ENCODE measurements at regions not wholly inside any gene's neighbourhood (a gene's known extent, or its start where the extent isn't known, plus 50 kb on each side); places are given as distances from the start of the nearest gene placed in this dataset.

DNA sequence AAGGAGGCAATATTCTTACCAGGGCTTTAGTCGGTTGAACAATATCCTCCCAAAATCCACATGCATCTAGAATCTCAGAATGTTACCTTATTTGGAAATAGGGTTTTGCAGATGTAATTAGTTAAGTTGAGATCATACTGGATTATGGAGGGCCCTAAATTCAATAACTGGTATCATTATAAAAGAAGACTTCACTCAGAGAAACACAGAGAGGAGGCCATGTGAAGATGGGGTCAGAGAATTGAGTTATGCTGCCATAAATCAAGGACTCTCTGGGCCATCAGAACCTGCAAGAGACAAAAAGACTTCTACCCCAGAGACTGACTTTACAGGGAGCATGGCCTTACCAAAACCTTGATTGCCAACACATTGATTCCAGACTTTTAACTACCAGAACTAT is 1611.1 kb downstream of the SLITRK5 start:
- in situ Hi-C loops (cut with HindIII; ENCODE audit: low sequenced_read_pairs): no loop called here

DNA sequence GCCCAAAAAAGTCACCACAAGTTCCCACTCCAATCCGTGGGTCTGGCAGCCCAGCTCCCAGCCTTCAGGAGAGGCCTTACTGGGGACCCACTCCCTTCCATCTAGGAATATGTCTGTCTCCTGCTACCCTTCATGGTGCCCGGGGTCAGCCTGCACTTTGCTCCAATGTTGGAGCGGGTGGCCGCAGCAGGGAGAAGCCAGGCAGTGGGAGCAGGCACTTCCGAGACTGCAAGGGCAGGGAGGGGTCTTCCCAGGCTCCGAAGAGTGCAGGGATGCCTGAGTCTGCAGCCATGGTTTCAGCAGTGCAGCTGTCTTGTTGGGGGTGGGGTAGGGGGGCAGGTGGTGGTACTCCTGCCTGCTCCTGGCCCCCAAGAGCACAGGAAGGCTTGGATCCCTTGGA is 1616.2 kb downstream of the SLITRK5 start:
- in situ Hi-C loops (cut with HindIII; ENCODE audit: low sequenced_read_pairs): no loop called here
- DNase-seq (ENCODE audit: low spot score): no peak

More for the DNA sequence above, 1611.1 kb downstream of the SLITRK5 start:
- DNase-seq (ENCODE audit: low spot score): no peak

DNA sequence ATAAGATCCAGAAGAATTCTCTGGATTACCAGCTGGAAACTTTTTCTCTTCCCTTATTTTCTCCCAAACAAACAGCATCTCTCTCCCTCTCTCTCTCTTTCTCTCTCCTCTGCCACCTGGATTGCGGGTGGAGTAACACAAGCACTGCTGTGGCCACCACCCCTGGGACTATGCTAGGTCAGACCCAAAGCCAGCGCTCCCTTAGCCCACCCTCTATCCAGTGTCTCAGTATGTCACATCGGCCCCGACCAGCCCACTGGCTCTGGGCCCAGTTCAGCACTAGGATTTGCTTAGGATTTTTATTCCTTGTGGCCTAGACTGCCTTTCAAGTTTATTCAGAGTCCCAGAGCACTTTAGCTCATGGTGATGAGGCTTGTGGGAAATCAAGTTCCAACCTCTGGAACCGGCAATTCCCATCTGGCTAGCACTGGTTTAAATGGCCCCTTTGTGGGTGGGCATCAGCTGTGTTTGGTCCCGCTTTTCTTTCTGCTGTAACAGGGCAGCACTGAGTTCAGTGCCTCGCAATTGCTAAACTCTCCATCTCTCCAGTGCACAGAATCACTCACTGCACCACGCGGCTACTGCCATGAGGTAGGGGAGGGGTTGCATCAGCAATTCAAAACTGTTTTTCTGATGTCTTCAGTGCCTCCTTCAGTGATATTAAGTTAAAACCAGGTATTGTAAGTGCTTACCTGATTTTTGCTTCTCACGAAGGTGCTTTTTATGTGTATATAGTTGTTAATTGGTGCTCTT is 1623.1 kb downstream of the SLITRK5 start:
- in situ Hi-C loops (cut with HindIII; ENCODE audit: low sequenced_read_pairs): no loop called here
- no peak for DNase-seq (ENCODE audit: low spot score)

DNA sequence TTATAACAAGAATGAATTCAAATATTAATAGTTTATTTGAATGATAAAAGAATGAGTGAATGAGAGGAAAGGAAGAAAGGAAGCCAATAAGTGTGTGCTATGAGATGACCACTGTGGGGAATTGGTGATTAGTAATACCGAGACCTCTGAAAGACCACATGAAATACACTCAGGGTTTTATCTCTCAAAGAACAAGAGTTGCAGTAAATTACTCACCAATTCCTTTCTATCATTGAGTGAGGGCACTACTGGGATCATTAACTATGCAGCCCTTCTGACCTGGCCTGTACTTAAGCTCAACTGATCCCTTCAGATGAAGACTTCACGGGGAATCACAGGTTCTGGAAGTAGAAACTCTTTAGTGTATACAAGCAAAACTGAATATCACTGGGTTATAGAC is 1636.1 kb downstream of the SLITRK5 start:
- DNase-seq (ENCODE audit: low spot score): no peak
- in situ Hi-C loops (cut with HindIII; ENCODE audit: low sequenced_read_pairs): no loop called here

DNA sequence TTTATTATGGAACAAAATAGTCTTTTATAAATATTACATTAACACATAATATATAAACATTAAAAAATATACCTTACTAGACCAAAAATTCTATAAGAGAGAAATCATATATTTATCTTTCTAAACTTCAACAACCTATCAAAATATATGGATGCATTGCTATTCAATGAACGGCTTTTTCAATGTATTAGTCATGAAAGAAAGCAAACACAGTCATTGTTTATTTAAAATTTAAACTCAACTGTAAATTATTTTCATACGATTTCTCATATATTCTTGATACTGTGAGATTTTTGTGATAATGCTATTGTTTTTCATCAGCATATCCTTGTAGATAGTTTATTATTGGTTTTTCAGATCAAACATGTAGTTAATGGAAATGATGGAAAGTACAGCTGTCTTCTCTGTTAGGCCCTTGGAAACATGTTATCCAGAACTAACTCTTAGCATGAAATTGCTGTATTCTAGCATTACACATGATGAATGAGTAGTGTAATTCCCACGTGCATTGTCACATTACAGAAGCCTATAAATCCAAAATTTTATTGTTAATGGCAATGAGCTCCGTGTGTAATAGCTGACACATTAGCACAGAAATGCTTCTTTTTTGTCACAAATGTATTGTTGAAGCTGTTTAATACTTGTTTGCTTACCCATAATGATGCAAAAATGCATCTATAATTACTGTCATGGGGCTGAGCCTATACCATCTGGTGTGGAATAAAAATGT is 1639.9 kb downstream of the SLITRK5 start:
- in situ Hi-C loops (cut with HindIII; ENCODE audit: low sequenced_read_pairs): no loop called here
- no peak for DNase-seq (ENCODE audit: low spot score)

DNA sequence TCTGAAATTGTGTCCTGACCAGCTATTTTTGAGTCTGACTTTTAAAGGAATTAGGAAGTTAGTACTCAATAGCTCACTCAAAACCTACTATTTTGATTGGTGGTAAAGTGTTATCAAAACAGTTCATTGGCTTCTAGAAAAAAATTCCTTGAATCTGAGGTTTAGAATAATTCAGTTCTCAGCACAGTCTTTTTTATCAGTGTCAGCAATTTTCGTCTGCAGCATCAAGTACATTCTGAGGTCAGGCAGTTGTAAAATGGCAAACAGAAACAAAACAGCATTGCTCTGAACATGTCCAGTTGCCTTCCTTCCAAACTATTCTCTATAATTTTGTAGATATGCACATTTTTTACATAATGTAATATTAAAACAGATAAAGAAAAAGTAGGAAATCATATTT is 1644.1 kb downstream of the SLITRK5 start:
- in situ Hi-C loops (cut with HindIII; ENCODE audit: low sequenced_read_pairs): no loop called here

DNA sequence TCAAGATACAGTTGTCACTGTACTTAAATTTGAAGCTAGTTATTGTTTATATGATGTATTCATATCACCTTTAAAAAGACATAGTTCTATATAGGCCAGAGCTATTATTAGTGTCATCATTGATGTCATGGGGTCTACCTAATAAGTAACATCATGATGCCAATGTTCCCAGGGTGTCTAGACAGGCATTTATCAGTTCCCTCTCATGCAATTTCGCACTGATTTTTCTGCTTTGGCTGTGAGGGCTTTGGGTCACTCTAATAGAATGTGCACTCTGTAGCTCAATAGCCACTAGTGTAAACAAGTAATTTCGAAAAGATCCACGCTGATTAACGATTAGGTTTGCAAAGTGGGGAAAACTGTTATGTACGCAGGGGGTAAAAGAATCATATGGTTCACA is 1651.3 kb downstream of the SLITRK5 start:
- in situ Hi-C loops (cut with HindIII; ENCODE audit: low sequenced_read_pairs): no loop called here
- DNase-seq (ENCODE audit: low spot score): no peak

More for the DNA sequence above, 1644.1 kb downstream of the SLITRK5 start:
- no peak for DNase-seq (ENCODE audit: low spot score)

DNA sequence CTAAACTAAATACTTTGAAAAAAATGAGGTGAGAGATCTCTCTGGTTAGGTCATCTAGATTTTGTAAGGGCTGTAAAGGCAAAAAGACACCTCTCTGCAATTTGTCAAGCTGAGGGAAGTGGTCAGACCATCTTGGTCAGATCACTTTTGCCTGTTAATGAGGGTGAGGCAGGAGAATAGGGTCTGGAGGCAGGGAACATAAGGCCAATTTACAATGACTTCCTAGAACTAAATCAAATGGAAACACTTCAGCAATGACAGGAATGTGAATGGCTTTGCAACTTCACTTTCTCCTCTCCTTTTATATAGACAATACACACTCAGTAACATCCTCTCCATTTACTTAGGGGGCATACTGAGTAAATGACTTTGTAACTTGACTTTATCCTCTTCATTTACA is 1653.4 kb downstream of the SLITRK5 start:
- in situ Hi-C loops (cut with HindIII; ENCODE audit: low sequenced_read_pairs): no loop called here
- DNase-seq (ENCODE audit: low spot score): no peak

DNA sequence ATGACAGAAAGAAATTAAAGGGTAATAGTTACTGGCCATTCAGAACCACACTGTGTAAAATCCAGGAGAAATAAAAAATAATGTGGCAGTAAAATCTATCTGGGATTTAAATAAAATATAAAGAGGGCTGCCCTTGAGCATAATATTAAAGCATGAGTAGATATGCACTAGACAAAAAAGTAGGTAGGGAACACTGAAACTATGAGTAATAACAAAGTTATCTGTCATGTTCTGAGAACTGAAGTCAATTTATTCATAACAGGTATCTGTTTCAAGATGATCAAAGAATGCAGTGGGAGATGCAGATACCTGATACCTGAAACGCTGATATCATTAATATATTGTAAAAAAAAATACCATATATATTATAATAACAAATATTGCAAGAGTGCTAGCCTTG is 1672.0 kb downstream of the SLITRK5 start:
- no peak for DNase-seq (ENCODE audit: low spot score)
- in situ Hi-C loops (cut with HindIII; ENCODE audit: low sequenced_read_pairs): no loop called here

DNA sequence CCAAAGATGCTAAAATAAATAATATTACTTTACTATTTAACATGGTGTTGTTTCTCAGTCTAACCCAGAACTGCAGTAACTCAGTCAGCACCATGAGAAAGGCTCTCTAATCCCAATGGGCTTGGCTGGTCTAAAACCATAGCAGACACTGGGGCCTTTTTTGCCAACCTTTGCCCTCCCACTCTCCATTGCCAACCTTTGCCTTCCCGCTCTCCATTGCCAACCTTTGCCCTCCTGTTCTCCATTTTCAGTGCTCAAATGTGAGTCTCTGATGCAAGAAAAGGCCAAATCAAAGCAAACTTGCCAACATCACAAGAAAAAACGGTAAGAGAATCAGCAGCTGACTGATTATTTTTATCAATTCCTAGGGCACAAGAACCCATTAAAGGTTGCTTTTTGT is 1681.2 kb downstream of the SLITRK5 start:
- in situ Hi-C loops (cut with HindIII; ENCODE audit: low sequenced_read_pairs): no loop called here

DNA sequence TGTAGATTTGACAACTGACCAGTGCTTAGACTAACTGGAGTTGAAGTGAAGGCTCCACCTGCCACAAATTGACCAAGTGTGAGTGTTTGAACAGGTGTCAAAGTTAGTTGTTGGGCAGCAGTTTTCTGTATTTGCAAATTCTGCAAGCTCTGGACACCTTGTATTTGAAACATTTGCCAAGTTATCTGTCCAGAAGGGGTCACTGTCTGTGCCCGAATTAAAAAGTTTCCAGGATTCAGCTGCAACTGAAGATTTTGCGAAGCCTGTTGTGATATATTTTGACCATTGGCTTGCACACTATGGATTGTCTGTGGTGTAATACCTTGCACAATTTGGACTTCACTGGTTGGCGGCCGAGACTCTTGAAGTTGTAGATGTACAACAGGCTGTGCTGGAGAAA is 1690.7 kb downstream of the SLITRK5 start:
- DNase-seq (ENCODE audit: low spot score): no peak
- in situ Hi-C loops (cut with HindIII; ENCODE audit: low sequenced_read_pairs): no loop called here

More for the DNA sequence above, 1681.2 kb downstream of the SLITRK5 start:
- DNase-seq (ENCODE audit: low spot score): no peak

DNA sequence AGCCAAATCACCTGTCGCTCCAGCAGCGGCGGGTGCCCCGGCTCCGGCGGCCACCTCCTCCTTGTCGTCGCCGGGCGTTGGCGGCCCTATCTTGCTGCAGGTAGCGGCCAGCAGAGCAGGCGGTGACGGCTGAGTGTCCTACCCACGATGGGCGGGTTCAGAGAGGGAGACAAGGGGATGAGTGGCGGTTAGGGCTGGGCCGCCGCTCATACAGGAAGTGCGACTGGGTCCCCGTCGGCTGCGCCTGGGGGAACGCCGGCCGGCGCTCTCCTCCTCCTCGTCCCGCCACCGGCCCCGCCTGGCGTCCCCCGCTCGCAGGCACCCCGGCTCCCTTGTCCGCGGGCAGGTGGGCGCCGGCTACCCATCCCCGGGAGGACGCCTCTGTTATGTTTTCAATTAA is 1692.0 kb downstream of the SLITRK5 start:
- no peak for DNase-seq (ENCODE audit: low spot score)
- in situ Hi-C loops (cut with HindIII; ENCODE audit: low sequenced_read_pairs): no loop called here

DNA sequence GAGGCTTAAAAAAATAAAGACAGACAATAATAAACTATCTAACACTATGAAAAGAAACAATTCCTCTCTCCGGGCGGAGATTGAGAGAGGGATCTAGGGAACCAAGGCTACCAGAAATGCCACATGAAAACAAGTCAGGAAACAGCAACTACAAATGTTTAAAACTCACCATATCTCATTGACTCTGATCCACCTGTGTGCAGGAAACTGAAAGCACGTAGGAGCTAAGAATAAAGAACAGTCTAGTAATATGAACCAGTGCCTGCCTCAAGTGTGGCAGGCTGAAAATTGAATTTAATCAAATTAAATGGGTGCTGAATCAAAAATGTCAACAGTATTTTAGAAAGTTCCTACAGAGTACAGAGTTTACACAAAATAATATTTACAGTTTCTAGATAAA is 1701.0 kb downstream of the SLITRK5 start:
- DNase-seq (ENCODE audit: low spot score): no peak
- in situ Hi-C loops (cut with HindIII; ENCODE audit: low sequenced_read_pairs): no loop called here

DNA sequence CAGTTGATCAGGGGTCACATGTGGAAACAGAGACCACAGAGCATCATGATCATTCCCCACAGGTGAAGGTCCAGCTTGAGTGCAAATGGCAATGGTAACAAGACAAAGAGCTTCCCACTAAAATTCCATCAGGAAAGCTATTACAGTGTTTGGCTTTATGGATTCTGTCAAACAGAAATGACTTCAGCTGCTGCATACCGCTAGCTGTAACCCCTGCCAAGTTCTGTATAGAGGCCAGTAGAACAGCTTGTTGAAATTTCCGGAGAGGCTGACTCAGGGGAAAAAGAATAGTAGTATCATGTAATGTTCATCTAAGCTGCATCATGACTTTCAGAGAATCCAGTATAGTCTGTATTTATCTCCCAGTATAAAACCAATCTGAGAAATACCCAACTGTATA is 1704.7 kb downstream of the SLITRK5 start:
- in situ Hi-C loops (cut with HindIII; ENCODE audit: low sequenced_read_pairs): no loop called here

DNA sequence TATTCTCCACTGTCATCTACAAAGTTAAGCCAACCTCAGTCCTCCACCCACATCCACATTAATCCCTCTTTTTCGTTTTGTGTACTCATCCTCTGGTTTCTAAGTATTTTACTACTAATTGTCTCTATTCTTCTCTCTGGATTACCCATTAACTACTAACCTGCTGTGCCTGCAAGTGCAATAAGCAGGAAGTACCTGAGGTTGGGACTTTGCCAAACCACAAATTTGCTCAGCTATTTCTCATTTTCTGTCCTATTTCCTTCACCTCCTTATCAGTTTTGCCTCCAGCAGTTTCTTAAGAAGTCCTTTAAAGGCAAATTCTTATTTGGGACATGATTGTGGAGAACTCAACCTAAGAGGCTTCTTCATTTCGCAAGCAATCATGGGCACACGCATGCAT is 1708.9 kb downstream of the SLITRK5 start:
- DNase-seq (ENCODE audit: low spot score): no peak
- in situ Hi-C loops (cut with HindIII; ENCODE audit: low sequenced_read_pairs): no loop called here

More for the DNA sequence above, 1704.7 kb downstream of the SLITRK5 start:
- peak; percentile 10 for DNase-seq (ENCODE audit: low spot score)

DNA sequence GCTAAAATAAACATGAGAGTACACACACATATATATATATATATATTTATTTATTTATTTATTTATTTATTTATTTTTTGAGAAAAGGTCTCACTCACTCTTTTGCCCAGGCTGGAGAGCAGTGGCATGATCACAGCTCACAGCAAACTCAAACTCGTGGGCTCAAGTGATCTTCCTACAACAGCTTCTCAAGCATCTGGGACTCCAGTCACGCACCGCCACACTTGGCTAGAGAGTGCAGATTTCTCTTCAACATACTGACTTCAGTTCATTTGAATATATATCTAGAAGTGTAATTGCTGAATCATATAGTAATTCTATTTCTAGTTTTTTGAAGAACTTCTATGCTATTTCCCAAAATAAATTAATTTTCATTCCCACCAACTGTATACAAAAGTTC is 1711.8 kb downstream of the SLITRK5 start:
- in situ Hi-C loops (cut with HindIII; ENCODE audit: low sequenced_read_pairs): no loop called here
- no peak for DNase-seq (ENCODE audit: low spot score)

DNA sequence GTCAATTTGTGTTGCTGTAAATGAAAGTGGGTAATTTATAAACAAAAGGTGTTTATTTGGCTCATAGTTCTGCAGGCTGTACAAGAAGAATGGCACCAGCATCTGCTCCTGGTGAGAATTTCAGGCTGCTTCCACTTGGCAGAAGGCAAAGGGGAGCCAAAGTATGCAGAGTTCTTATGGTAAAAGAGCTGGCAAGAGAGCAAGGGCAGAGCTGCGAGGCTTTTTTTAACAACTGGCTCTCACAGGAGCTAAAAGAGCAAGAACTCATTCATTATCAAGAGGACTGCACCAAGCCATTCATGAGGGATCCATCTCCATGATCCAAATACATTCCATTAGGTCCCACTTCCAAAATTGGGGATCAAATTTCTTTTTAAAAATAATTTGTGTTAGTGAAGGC is 1712.7 kb downstream of the SLITRK5 start:
- in situ Hi-C loops (cut with HindIII; ENCODE audit: low sequenced_read_pairs): no loop called here
- no peak for DNase-seq (ENCODE audit: low spot score)

DNA sequence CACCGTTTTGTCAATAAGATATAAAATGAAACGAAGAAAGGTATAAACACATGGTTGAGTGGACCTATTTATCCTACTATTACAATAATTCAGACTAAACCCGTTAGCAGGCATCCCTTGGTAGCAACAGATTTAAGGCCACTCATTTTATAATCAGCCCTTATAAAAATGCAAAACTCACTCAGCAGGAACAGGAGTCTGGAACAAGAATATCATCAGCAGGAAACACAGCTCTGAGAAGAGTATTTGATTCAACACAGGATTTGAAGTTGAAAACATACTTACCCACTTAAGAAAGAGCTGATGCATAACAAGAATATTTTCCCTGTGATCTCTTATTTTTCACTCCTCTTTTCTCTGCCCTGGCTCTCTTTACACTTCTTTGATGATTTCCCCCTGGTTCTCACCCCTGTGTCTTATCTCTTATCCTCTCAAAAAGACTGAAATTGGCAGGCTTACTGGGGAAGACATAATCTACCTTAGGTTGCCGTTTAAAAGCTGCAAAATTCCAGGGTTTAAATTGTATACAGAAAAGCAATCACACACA is 1722.7 kb downstream of the SLITRK5 start:
- in situ Hi-C loops (cut with HindIII; ENCODE audit: low sequenced_read_pairs): no loop called here
- DNase-seq (ENCODE audit: low spot score): no peak

DNA sequence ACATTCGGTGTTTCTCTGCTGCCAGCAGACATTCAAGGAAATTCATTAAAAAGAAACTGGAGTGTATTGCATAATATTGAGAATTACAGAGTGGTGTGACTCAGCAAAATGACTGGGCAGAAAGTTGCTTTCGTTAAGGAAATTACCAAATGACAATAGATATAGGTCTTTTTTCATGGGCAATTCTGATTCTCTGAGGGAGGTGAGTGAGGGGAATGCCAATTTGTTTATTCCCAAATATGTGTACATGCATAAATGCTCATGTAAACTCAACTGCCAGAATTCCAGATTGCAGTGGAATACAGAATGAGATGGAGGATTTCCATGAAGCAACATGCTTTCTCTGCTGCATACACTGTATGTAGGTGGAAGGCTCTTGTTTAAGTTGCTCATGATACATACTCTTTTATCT is 1730.1 kb downstream of the SLITRK5 start:
- no peak for DNase-seq (ENCODE audit: low spot score)
- in situ Hi-C loops (cut with HindIII; ENCODE audit: low sequenced_read_pairs): no loop called here

DNA sequence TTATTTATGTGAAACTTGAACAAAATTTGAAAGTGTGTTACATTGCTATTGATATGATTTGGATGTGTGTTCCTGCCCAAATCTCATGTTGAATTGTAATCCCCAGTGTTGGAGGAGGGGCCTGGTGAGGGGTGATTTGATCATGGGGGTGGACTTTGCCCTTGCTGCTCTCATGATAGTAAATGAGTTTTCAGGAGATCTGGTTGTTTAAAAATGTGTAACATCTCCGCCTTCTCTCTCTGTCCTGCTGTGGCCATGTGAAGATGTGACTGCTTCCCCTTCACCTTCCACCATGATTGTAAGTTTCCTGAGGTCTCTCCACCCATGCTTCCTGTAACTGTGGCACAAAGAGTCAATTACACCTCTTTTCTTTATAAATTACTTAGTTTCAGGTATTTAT is 1731.0 kb downstream of the SLITRK5 start:
- in situ Hi-C loops (cut with HindIII; ENCODE audit: low sequenced_read_pairs): no loop called here
- DNase-seq (ENCODE audit: low spot score): no peak
